ENCODE measurements at regions not wholly inside any gene's neighbourhood (a gene's known extent, or its start where the extent isn't known, plus 50 kb on each side); places are given as distances from the start of the nearest gene placed in this dataset.

- TF ChIP-seq, protein P1, sequence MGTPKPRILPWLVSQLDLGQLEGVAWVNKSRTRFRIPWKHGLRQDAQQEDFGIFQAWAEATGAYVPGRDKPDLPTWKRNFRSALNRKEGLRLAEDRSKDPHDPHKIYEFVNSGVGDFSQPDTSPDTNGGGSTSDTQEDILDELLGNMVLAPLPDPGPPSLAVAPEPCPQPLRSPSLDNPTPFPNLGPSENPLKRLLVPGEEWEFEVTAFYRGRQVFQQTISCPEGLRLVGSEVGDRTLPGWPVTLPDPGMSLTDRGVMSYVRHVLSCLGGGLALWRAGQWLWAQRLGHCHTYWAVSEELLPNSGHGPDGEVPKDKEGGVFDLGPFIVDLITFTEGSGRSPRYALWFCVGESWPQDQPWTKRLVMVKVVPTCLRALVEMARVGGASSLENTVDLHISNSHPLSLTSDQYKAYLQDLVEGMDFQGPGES (IDR thresholded peaks at IDR 0.05; ENCODE audit: low read depth, low read length): no peak
- TF ChIP-seq FOXJ3 (CRISPR knock-in tag; IDR thresholded peaks at IDR 0.05): no peak
- TF ChIP-seq TAF1 (IDR thresholded peaks at IDR 0.05; ENCODE audit: borderline replicate concordance, low read depth, low read length): no peak
- TF ChIP-seq FOXM1 (IDR thresholded peaks at IDR 0.05; ENCODE audit: low read depth): no peak
- TF ChIP-seq GABPA (IDR thresholded peaks at IDR 0.05; ENCODE audit: low read depth): no peak
- TF ChIP-seq JUND (IDR thresholded peaks at IDR 0.05): no peak
- TF ChIP-seq, protein P2, sequence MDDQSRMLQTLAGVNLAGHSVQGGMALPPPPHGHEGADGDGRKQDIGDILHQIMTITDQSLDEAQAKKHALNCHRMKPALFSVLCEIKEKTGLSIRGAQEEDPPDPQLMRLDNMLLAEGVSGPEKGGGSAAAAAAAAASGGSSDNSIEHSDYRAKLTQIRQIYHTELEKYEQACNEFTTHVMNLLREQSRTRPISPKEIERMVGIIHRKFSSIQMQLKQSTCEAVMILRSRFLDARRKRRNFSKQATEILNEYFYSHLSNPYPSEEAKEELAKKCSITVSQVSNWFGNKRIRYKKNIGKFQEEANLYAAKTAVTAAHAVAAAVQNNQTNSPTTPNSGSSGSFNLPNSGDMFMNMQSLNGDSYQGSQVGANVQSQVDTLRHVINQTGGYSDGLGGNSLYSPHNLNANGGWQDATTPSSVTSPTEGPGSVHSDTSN (IDR thresholded peaks at IDR 0.05): no peak
- no peak for TF ChIP-seq EZH2phosphoT487 (IDR thresholded peaks at IDR 0.05; ENCODE audit: borderline replicate concordance, low read depth)
These were observed 1512.5 kb downstream of the STIM2 start (continued) for GRCh38 chr4:28373191-28373590.

DNA sequence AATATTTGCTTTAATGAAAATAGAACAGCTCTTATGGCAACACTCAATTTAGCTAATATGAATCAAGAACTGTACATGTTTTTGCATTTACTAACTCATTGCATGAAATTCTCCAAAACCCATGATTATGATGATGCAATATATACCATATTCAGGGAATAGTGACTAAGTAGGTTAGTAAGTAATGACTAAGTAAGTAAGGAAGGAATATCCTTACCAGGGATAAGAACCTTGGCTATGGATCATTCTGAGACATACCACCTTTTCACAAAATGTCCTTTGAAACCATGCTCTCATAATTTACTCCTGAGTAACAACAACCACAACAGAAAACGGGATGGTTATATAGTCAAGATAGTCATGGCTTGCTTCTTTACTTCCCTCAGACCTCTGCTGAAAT lies 1513.0 kb downstream of the STIM2 start:
- 5% methylated on average over 1 of the region's 1 CpG for WGBS (ENCODE audit: low lambda C conversion rate)
- POLR2A ChIA-PET: no interaction called here

More for the DNA sequence above, 1513.0 kb downstream of the STIM2 start:
- Histone ChIP-seq H3K4me3 (ENCODE audit: low read depth in 2 of 2, low read length in 1 of 2) (no peak overlapping the region), H2AFZ (ENCODE audit: low read depth) (no peak overlapping the region), H3K9me3 (no peaks in the 10 kb centered on the region), H3K4me1 (ENCODE audit: control insufficient read depth in 1 of 2, insufficient read depth in 2 of 2, low read depth in 1 of 2, low read length in 1 of 2) (no peaks in the 10 kb centered on the region), H4K20me1 (ENCODE audit: insufficient read depth) (no peaks in the 10 kb centered on the region), H3K9ac (no peak overlapping the region), H3K36me3 (replicated peaks in 1 of 2; ENCODE audit: control insufficient read depth in 1 of 2, insufficient read depth in 2 of 2, low read length in 1 of 2) (no peaks in the 10 kb centered on the region), H3K9me2 (no peaks in the 10 kb centered on the region), H3K27ac (ENCODE audit: low read depth in 2 of 2, low read length in 1 of 2) (no peak overlapping the region), H3F3A (replicated peaks; ENCODE audit: insufficient read depth) (no peaks in the 10 kb centered on the region), H3K79me2 (ENCODE audit: insufficient read depth) (no peaks in the 10 kb centered on the region), H3K4me2 (no peak overlapping the region), H3K27me3 (ENCODE audit: insufficient read depth) (no peaks in the 10 kb centered on the region)
- TF ChIP-seq RFX5 (IDR thresholded peaks at IDR 0.05; ENCODE audit: low read length): no peak
- TF ChIP-seq FOXM1 (IDR thresholded peaks at IDR 0.05; ENCODE audit: low read depth): no peak
- TF ChIP-seq, protein P3, sequence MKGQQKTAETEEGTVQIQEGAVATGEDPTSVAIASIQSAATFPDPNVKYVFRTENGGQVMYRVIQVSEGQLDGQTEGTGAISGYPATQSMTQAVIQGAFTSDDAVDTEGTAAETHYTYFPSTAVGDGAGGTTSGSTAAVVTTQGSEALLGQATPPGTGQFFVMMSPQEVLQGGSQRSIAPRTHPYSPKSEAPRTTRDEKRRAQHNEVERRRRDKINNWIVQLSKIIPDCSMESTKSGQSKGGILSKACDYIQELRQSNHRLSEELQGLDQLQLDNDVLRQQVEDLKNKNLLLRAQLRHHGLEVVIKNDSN (IDR thresholded peaks at IDR 0.05; ENCODE audit: borderline replicate concordance, low read depth): no peak
- no peak for TF ChIP-seq TCF12 (IDR thresholded peaks at IDR 0.05)
- TF ChIP-seq MXI1 (IDR thresholded peaks at IDR 0.05; ENCODE audit: low read depth, low read length): no peak
- TF ChIP-seq RCOR1 (IDR thresholded peaks at IDR 0.05; ENCODE audit: low read length): no peak
- TF ChIP-seq YY1 (IDR thresholded peaks at IDR 0.05; ENCODE audit: low read depth): no peak
- TF ChIP-seq SMC3 (IDR thresholded peaks at IDR 0.05; ENCODE audit: low read depth, low read length): no peak
- TF ChIP-seq TAF1 (IDR thresholded peaks at IDR 0.05; ENCODE audit: borderline replicate concordance, low read depth, low read length): no peak
- TF ChIP-seq, protein P4, sequence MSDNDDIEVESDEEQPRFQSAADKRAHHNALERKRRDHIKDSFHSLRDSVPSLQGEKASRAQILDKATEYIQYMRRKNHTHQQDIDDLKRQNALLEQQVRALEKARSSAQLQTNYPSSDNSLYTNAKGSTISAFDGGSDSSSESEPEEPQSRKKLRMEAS (IDR thresholded peaks at IDR 0.05; ENCODE audit: low read depth): no peak
- TF ChIP-seq ZBTB33 (IDR thresholded peaks at IDR 0.05; ENCODE audit: borderline replicate concordance, low read depth): no peak
- no peak for TF ChIP-seq RAD21 (IDR thresholded peaks at IDR 0.05; ENCODE audit: low read length)
- no peak for TF ChIP-seq NFIC (IDR thresholded peaks at IDR 0.05; ENCODE audit: borderline replicate concordance)
- no peak for TF ChIP-seq MEF2A (IDR thresholded peaks at IDR 0.05; ENCODE audit: borderline replicate concordance, low read depth)
- no peak for TF ChIP-seq FOSL2 (IDR thresholded peaks at IDR 0.05; ENCODE audit: borderline replicate concordance, low read depth)
- no peak for TF ChIP-seq GATA2 (CRISPR knock-in tag; IDR thresholded peaks at IDR 0.05)
- TF ChIP-seq ELF1 (IDR thresholded peaks at IDR 0.05): no peak
- TF ChIP-seq REST (IDR thresholded peaks at IDR 0.05; ENCODE audit: low read depth, low read length): no peak
- TF ChIP-seq EP300 (IDR thresholded peaks at IDR 0.05; ENCODE audit: borderline replicate concordance in 1 of 2, low read depth in 1 of 2, low read length in 1 of 2): no peak
- CTCF ChIA-PET: no interaction called here
- no peak for DNase-seq

Measured in SK-N-SH (cell line).